OCI-LY1 (cell line): ENCODE measurements at regions not wholly inside any gene's neighbourhood (a gene's known extent, or its start where the extent isn't known, plus 50 kb on each side); places are given as distances from the start of the nearest gene placed in this dataset.

Experiments used
- H2AFZ ChIP-seq: fragments of 200-600 bp; sonication (generic), shearing (Covaris generic); 2 replicates; pipeline ENCODE4 v1.6.0; 2014; ENCODE audit warnings: antibody characterized with exemption, mild to moderate bottlenecking, low read length
- H3F3A ChIP-seq: fragments of 200-600 bp; sonication (generic), shearing (Covaris generic); 2 replicates; pipeline ENCODE4 v1.6.0; 2014; ENCODE audit warnings: mild to moderate bottlenecking, antibody characterized with exemption, low read length, moderate library complexity; ENCODE audit not compliant: insufficient read depth
- H3K27ac ChIP-seq: fragments of 200-600 bp; sonication (generic); 2 replicates; pipeline ENCODE4 v1.5.1; 2014; ENCODE audit warnings: low read length, mixed run types, mild to moderate bottlenecking, low read depth; ENCODE audit not compliant: poor library complexity, severe bottlenecking
- H3K27me3 ChIP-seq: fragments of 200-600 bp; sonication (generic); 2 replicates; pipeline ENCODE4 v1.6.0; 2014; ENCODE audit warnings: antibody characterized with exemption, mild to moderate bottlenecking, low read length, moderate library complexity; ENCODE audit not compliant: insufficient read depth
- H3K36me3 ChIP-seq: fragments of 200-600 bp; sonication (generic); 2 replicates; pipeline ENCODE4 v1.6.1; 2014; ENCODE audit warnings: mild to moderate bottlenecking, antibody characterized with exemption, low read length, moderate library complexity, mixed read lengths; ENCODE audit not compliant: insufficient read depth
- H3K4me1 ChIP-seq: fragments of 200-600 bp; sonication (generic); 2 replicates; pipeline ENCODE4 v1.5.1; 2014; ENCODE audit warnings: mild to moderate bottlenecking, low read length, moderate library complexity; ENCODE audit not compliant: insufficient read depth, severe bottlenecking
- H3K4me2 ChIP-seq: fragments of 200-600 bp; sonication (generic), shearing (Covaris generic); 2 replicates; pipeline ENCODE4 v1.6.1; 2014; ENCODE audit warnings: low read length
- H3K4me3 ChIP-seq: fragments of 200-600 bp; sonication (generic); 2 replicates; pipeline ENCODE4 v1.5.1; 2014; ENCODE audit warnings: low read length, low read depth, mild to moderate bottlenecking, mixed read lengths; ENCODE audit not compliant: poor library complexity, severe bottlenecking
- H3K79me2 ChIP-seq: fragments of 200-600 bp; shearing (Covaris generic); 2 replicates; pipeline ENCODE4 v1.6.1; 2016; ENCODE audit warnings: mixed run types, low read length, mixed read lengths; ENCODE audit not compliant: insufficient read depth
- H3K9ac ChIP-seq: fragments of 200-600 bp; sonication (generic), shearing (Covaris generic); 2 replicates; pipeline ENCODE4 v1.6.1; 2014; ENCODE audit warnings: mild to moderate bottlenecking, low read length, mixed read lengths
- H3K9me2 ChIP-seq: fragments of 200-600 bp; sonication (generic), shearing (Covaris generic); 2 replicates; pipeline ENCODE4 v1.6.1; 2014; ENCODE audit warnings: low read depth, mild to moderate bottlenecking, low read length, mixed read lengths
- H3K9me3 ChIP-seq: fragments of 200-600 bp; shearing (Covaris generic); 2 replicates; pipeline ENCODE4 v1.6.1; 2014; ENCODE audit warnings: low read length, mixed read lengths
- H4K20me1 ChIP-seq: fragments of 200-600 bp; sonication (generic), shearing (Covaris generic); 2 replicates; pipeline ENCODE4 v1.6.0; 2016; ENCODE audit warnings: mild to moderate bottlenecking, low read length; ENCODE audit not compliant: insufficient read depth
- EZH2 ChIP-seq: fragments of 200-600 bp; sonication (generic), shearing (Covaris generic); IDR thresholded peaks from 2 replicates; pipeline ENCODE4 v1.8.0; 2017; ENCODE audit warnings: borderline replicate concordance, mixed run types, mild to moderate bottlenecking, antibody characterized with exemption, low read length, moderate library complexity, mixed read lengths
- TF ChIP-seq, protein P1 (sequence below): fragments of 200-600 bp; sonication (generic), shearing (Covaris generic); IDR thresholded peaks from 2 replicates; pipeline ENCODE4 v1.5.1; 2017; ENCODE audit warnings: mild to moderate bottlenecking, antibody characterized with exemption, low read length, moderate library complexity, mixed read lengths

DNA sequence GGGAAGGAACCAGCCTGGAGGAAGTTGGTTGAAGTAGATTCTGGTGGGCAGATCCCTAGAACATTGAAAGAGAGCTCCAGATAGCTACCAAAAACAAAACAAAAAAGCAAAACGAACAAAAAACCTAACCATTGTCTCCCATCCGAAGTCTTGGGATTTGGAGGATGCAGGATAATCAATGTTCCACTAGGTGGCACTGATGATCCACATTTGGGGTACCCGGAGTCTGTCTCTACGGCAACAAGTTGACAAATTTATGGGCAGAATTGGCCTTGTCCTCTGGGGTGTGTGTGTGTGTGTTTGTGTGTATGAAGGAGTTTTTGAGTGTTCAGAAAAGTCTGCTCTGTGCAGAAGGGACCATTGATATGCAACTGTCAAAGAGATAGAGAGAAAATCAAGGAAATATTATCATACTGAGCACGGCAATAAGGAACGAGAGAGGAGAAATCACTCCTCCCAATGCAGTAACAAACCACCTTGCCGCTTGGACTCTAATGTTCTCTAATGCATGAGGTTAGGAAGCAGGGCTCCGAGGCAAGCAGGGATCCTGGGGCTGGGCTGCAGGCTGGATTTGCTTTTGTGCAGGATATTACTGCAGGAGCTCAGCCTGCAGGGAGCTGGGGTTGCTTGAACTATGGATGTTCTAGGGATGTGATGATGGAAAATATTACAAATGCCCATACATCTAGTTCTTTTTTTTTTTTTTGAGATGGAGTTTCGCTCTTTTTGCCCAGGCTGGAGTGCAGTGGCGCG lies 59.8 kb upstream of the KLHL25 start:
- Histone ChIP-seq H3K4me1 (no peaks in the 10 kb centered on the region), H2AFZ (no peak overlapping the region), H3K27me3 (no peaks in the 10 kb centered on the region), H4K20me1 (no peaks in the 10 kb centered on the region), H3K4me2 (no peak overlapping the region), H3K27ac (no peak overlapping the region), H3K9me2 (no peaks in the 10 kb centered on the region), H3K36me3 (no peaks in the 10 kb centered on the region), H3K9me3 (no peaks in the 10 kb centered on the region), H3K9ac (no peak overlapping the region), H3F3A (no peaks in the 10 kb centered on the region), H3K79me2 (no peaks in the 10 kb centered on the region), H3K4me3 (no peak overlapping the region)
- no peak for TF ChIP-seq EZH2
- TF ChIP-seq, protein P1, sequence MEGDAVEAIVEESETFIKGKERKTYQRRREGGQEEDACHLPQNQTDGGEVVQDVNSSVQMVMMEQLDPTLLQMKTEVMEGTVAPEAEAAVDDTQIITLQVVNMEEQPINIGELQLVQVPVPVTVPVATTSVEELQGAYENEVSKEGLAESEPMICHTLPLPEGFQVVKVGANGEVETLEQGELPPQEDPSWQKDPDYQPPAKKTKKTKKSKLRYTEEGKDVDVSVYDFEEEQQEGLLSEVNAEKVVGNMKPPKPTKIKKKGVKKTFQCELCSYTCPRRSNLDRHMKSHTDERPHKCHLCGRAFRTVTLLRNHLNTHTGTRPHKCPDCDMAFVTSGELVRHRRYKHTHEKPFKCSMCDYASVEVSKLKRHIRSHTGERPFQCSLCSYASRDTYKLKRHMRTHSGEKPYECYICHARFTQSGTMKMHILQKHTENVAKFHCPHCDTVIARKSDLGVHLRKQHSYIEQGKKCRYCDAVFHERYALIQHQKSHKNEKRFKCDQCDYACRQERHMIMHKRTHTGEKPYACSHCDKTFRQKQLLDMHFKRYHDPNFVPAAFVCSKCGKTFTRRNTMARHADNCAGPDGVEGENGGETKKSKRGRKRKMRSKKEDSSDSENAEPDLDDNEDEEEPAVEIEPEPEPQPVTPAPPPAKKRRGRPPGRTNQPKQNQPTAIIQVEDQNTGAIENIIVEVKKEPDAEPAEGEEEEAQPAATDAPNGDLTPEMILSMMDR: peak; percentile 90

DNA sequence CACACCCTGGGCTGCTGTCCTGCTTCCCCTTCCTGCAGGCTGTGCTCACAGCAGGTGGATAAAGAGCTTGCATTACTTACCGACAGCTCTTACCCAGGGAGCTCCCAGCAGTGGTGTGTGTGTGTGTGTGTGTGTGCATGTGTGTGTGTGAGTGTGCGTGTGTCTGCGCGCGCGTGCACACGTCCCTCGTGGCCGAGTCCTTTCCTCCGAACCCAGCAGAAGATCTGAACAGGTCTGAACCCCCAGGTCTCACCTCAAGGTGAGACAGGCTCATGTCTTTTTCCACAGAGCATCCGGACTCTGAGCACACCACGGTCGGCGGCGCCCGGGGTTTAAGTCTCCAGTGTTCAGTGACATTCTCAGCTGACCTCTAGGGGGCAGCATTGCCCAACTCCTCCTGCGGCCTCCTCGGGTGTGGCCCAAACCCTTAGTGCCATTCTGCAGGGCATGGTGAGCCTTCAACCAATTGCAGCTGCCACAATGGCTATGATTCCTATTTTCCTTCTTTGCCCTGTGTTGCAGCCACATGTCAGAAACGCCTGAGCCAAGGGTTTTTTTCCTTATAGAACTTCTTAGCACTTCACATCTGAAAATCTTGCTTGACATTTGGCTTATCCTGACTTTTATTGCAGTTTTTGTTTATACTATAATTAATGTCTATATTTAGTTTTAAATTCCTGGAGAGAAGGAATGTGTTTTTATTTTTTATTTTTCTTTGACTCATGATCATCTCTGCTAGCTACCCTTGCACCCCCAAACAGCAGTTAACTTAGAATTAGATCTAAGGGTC lies 64.1 kb upstream of the KLHL25 start:
- Histone ChIP-seq H3K4me3 (no peak overlapping the region), H3K27ac (no peak overlapping the region), H3K9me3 (no peaks in the 10 kb centered on the region), H3K79me2 (no peaks in the 10 kb centered on the region), H3K4me1 (no peaks in the 10 kb centered on the region), H3K9ac (no peak overlapping the region), H3K9me2 (no peaks in the 10 kb centered on the region), H4K20me1 (no peaks in the 10 kb centered on the region), H2AFZ (no peak overlapping the region), H3K4me2 (no peak overlapping the region), H3F3A (no peaks in the 10 kb centered on the region), H3K36me3 (no peaks in the 10 kb centered on the region), H3K27me3 (peaks cover 2% of the 10 kb centered on the region; the same call in 1 of the 2 replicates)
- TF ChIP-seq EZH2: no peak
- TF ChIP-seq, protein P1: peak; percentile 90

DNA sequence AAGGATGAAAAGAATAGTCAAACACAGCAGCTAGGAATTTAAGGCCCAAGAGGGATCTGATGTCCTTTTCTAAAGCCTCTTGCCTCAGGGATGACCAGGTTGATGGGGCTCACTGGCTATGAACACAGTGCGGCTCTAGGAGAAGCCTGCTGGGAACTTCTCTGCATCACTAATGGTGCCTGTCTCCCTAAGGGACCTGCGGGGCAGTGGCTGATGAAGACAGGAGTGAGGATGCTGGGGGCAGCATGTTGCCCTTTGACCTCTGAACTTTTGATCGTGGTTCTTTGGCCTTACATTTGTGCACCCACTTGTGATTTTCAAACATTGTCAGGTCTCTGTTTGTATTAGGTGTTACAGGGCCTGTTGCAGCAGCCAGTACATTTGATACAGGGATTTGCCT lies 64.9 kb upstream of the KLHL25 start:
- Histone ChIP-seq H3F3A (no peaks in the 10 kb centered on the region), H3K4me3 (no peak overlapping the region), H4K20me1 (no peaks in the 10 kb centered on the region), H3K9me2 (no peaks in the 10 kb centered on the region), H3K79me2 (no peaks in the 10 kb centered on the region), H3K9me3 (no peaks in the 10 kb centered on the region), H3K27ac (no peak overlapping the region), H3K36me3 (no peaks in the 10 kb centered on the region), H3K4me2 (no peak overlapping the region), H2AFZ (no peak overlapping the region), H3K9ac (no peak overlapping the region), H3K27me3 (peaks cover 2% of the 10 kb centered on the region; the same call in 1 of the 2 replicates), H3K4me1 (no peaks in the 10 kb centered on the region)
- TF ChIP-seq EZH2: no peak
- TF ChIP-seq, protein P1: no peak
